22Rv1 (cell line): ENCODE measurements at regions not wholly inside any gene's neighbourhood (a gene's known extent, or its start where the extent isn't known, plus 50 kb on each side); places are given as distances from the start of the nearest gene placed in this dataset.

Experiments used
- ZFX ChIP-seq: fragments of 450-650 bp; IDR thresholded peaks from 2 replicates; pipeline ENCODE4 v1.6.1; 2017; ENCODE audit warnings: antibody characterized with exemption, borderline replicate concordance
- TF ChIP-seq, protein P1 (sequence below): fragments of 450-650 bp; IDR thresholded peaks from 2 replicates; pipeline ENCODE4 v1.5.1; 2017; ENCODE audit warnings: mild to moderate bottlenecking

- TF ChIP-seq, protein P1, sequence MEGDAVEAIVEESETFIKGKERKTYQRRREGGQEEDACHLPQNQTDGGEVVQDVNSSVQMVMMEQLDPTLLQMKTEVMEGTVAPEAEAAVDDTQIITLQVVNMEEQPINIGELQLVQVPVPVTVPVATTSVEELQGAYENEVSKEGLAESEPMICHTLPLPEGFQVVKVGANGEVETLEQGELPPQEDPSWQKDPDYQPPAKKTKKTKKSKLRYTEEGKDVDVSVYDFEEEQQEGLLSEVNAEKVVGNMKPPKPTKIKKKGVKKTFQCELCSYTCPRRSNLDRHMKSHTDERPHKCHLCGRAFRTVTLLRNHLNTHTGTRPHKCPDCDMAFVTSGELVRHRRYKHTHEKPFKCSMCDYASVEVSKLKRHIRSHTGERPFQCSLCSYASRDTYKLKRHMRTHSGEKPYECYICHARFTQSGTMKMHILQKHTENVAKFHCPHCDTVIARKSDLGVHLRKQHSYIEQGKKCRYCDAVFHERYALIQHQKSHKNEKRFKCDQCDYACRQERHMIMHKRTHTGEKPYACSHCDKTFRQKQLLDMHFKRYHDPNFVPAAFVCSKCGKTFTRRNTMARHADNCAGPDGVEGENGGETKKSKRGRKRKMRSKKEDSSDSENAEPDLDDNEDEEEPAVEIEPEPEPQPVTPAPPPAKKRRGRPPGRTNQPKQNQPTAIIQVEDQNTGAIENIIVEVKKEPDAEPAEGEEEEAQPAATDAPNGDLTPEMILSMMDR: no peak
- TF ChIP-seq ZFX: no peak
Measured at GRCh38 chr6:91387290-91388059, 800.6 kb upstream of the MAP3K7 start.
